ENCODE measurements at regions not wholly inside any gene's neighbourhood (a gene's known extent, or its start where the extent isn't known, plus 50 kb on each side); places are given as distances from the start of the nearest gene placed in this dataset.

DNA sequence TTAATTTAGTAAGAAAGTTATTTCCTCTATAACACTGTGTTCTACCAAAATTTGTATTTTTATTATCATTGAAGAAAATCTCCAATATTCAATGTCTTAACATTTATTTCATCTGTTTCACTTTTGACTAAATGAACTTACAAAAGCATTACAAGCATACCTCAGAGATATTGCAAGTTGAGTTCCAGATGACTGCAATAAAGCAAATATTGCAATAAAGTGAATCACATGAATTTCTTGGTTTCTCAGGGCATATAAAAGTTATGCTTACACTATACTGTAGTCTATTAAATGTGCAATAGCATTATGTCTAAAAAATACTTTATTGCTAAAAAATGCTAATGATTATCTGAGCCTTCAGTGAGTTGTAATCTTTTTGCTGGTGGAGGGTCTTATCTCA is 78.3 kb downstream of the TTC32 start:
- no peak for ATAC-seq (replicated peaks; ENCODE audit: extremely low read depth, poor library complexity, severe bottlenecking)
- DNase-seq (ENCODE audit: low spot score in 2 of 2): no peak
- peaks cover 56% of the 10 kb centered on the region for H3K27me3 Mint-ChIP-seq

DNA sequence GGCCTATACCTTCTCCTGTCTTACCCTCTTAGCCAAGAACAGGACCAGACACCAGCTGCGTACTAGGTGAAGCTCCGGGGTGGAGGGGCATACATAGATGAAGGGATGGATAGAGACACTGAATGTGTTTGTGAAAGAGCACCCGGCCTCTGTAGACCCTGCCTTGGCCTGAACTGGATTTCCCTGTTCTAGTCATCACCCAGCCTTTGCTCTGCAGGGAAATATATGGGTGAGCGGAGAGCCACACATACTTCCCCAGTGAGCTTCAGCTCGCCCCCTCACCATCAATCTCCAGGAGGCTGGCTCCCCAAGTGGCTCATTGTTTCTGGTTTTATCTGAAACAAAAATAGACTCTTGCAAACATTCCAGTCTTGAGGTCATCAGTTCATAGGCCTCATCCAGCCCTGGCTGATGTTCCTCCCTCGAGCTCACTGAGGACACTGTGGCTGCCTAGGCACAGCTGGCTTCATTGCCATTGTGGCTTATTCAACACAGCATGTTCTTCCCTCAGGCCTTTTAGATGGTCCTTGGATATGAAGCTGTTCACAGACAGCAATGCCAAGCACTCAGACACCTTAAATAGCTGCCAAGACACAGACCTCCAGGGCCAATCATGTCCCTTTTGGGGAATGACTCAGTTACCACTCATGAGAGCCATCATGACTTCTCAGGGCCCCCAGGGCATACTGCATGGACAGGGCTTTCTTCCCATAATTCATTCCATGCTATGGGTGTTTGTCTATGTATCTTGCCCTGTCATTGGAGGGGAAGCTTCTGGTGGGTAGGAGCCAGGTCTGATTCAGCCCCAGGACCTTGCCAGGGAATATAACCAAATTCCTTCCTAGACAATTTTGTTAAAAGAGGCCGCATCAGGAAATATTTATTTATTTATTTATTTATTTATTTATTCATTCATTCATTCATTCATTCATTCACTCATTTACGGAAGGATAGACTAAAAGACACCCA is 82.4 kb downstream of the TTC32 start:
- Mint-ChIP-seq H3K36me3 (ENCODE audit: insufficient read depth) (no peaks in the 10 kb centered on the region), H3K27ac (ENCODE audit: low read depth) (no peak overlapping the region), H3K27me3 (peaks cover 18% of the 10 kb centered on the region), H3K9me3 (no peaks in the 10 kb centered on the region), H3K4me3 (no peak overlapping the region), H3K4me1 (no peaks in the 10 kb centered on the region)
- no peak for DNase-seq (ENCODE audit: low spot score in 2 of 2)
- no peak for ATAC-seq (replicated peaks; ENCODE audit: extremely low read depth, poor library complexity, severe bottlenecking)

More for the DNA sequence above, 78.3 kb downstream of the TTC32 start:
- H3K27ac Mint-ChIP-seq (ENCODE audit: low read depth): no peak overlapping the region
- no peak overlapping the region for H3K4me3 Mint-ChIP-seq
- H3K36me3 Mint-ChIP-seq (ENCODE audit: insufficient read depth): no peaks in the 10 kb centered on the region
- H3K4me1 Mint-ChIP-seq: no peaks in the 10 kb centered on the region
- H3K9me3 Mint-ChIP-seq: no peaks in the 10 kb centered on the region

DNA sequence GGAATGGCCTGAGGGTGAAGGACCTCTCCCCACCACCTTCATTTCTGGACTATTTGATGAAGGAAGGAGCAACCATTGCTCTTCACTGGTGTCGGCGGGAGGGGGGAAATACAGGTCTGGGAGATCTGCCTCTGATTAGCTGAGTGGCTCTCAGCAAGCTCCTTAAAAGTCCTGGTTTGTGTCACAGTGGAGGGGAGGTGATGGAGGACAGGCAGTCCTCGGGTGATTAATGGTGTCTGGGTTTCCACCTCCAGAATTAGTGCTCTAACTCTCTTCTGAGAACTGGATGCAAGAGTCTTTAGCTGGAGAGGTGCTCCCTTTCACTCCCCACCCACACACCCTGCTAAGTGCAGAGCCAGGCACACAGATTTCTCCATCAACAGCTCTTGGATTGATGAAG is 83.2 kb downstream of the TTC32 start:
- H3K9me3 Mint-ChIP-seq: no peaks in the 10 kb centered on the region
- no peak overlapping the region for H3K4me3 Mint-ChIP-seq
- no peak for ATAC-seq (replicated peaks; ENCODE audit: extremely low read depth, poor library complexity, severe bottlenecking)
- H3K27me3 Mint-ChIP-seq: peaks cover 10% of the 10 kb centered on the region
- H3K36me3 Mint-ChIP-seq (ENCODE audit: insufficient read depth): no peaks in the 10 kb centered on the region
- H3K4me1 Mint-ChIP-seq: no peaks in the 10 kb centered on the region
- H3K27ac Mint-ChIP-seq (ENCODE audit: low read depth): no peak overlapping the region
- no peak for DNase-seq (ENCODE audit: low spot score in 2 of 2)

DNA sequence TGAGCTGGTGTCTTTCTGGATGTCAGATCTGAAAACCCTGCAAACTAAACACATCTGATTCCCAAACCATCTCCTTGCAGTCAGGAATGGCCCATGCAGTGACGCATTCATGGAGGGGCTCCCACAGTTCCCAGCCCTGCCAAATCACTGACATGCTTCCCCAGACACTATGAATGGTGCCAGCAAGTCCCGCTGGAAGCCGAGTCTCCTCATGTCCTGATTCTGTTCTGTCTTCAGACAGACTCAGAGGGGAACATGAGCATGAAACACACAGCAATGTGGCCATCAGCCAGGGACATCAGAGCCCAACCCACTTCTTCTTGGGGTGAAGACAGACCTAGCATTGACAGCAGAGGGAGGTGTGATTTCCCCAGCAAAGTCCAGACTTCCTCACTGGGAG is 83.7 kb downstream of the TTC32 start:
- H3K36me3 Mint-ChIP-seq (ENCODE audit: insufficient read depth): no peaks in the 10 kb centered on the region
- H3K9me3 Mint-ChIP-seq: no peaks in the 10 kb centered on the region
- ATAC-seq (replicated peaks; ENCODE audit: extremely low read depth, poor library complexity, severe bottlenecking) (no peak), DNase-seq (ENCODE audit: low spot score in 2 of 2) (no peak)
- H3K4me3 Mint-ChIP-seq: no peak overlapping the region
- H3K4me1 Mint-ChIP-seq: no peaks in the 10 kb centered on the region
- H3K27me3 Mint-ChIP-seq: peaks cover 8% of the 10 kb centered on the region
- H3K27ac Mint-ChIP-seq (ENCODE audit: low read depth): no peak overlapping the region

DNA sequence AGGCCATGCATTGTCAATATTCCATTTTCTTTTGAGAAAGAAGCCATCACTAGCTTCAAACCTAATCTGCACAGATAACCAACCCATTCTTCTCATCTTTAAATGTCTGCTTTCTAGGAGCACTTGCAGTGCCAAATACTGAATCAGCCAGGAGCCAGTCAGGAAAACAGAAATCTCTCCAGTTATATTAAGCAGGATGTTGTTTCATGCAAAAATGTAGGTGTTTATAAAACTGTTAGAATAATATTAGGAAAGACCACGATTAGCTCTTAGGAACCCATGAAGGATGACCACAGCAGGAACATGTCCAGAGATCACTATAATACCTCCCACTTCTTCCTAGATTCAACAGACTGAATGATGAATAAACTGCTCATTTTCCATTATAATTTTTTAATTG is 86.0 kb downstream of the TTC32 start:
- Mint-ChIP-seq H3K27ac (ENCODE audit: low read depth) (no peak overlapping the region), H3K36me3 (ENCODE audit: insufficient read depth) (no peaks in the 10 kb centered on the region), H3K4me3 (no peak overlapping the region), H3K27me3 (peaks cover 10% of the 10 kb centered on the region), H3K4me1 (no peaks in the 10 kb centered on the region), H3K9me3 (no peaks in the 10 kb centered on the region)
- ATAC-seq (replicated peaks; ENCODE audit: extremely low read depth, poor library complexity, severe bottlenecking) (no peak), DNase-seq (ENCODE audit: low spot score in 2 of 2) (no peak)

GRCh38 chr2:19812166-19812565 is 89.6 kb downstream of the TTC32 start:
- Mint-ChIP-seq H3K36me3 (ENCODE audit: insufficient read depth) (no peaks in the 10 kb centered on the region), H3K27me3 (peaks cover 14% of the 10 kb centered on the region), H3K9me3 (no peaks in the 10 kb centered on the region), H3K4me1 (no peaks in the 10 kb centered on the region), H3K27ac (ENCODE audit: low read depth) (no peak overlapping the region), H3K4me3 (no peak overlapping the region)
- DNase-seq (ENCODE audit: low spot score in 2 of 2) (no peak), ATAC-seq (replicated peaks; ENCODE audit: extremely low read depth, poor library complexity, severe bottlenecking) (no peak)

DNA sequence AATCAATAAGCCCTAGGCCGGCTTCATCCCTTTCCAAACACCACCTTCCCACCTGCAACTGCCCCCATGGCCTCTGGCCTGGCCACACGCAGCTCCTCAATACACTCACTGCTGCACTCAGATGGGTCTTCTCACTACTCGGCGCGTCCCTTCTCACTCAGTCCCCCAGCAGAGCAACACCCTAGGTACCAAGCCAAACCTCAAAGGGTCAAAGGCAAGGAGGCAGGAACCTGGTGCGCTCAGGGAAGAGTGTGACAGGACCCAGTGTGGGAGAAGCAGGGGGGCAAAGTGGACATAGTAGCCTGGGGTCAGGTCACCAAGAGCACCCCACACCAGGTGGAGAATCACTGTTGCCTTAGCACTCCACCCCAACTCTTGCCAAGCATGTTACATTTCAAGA is 90.6 kb downstream of the TTC32 start:
- H3K4me3 Mint-ChIP-seq: no peak overlapping the region
- no peak for ATAC-seq (replicated peaks; ENCODE audit: extremely low read depth, poor library complexity, severe bottlenecking)

GRCh38 chr2:19810637-19811036 is 91.1 kb downstream of the TTC32 start:
- ATAC-seq (replicated peaks; ENCODE audit: extremely low read depth, poor library complexity, severe bottlenecking): no peak
- no peak for DNase-seq (ENCODE audit: low spot score in 2 of 2)

More for the DNA sequence above, 90.6 kb downstream of the TTC32 start:
- no peak for DNase-seq (ENCODE audit: low spot score in 2 of 2)
- Mint-ChIP-seq H3K27ac (ENCODE audit: low read depth) (no peak overlapping the region), H3K9me3 (no peaks in the 10 kb centered on the region), H3K4me1 (no peaks in the 10 kb centered on the region), H3K36me3 (ENCODE audit: insufficient read depth) (no peaks in the 10 kb centered on the region), H3K27me3 (peaks cover 20% of the 10 kb centered on the region)

GRCh38 chr2:19810148-19810547 is 91.6 kb downstream of the TTC32 start:
- no peak overlapping the region for H3K27ac Mint-ChIP-seq (ENCODE audit: low read depth)
- no peaks in the 10 kb centered on the region for H3K4me1 Mint-ChIP-seq
- H3K9me3 Mint-ChIP-seq: no peaks in the 10 kb centered on the region
- H3K4me3 Mint-ChIP-seq: no peak overlapping the region
- no peak for DNase-seq (ENCODE audit: low spot score in 2 of 2)
- H3K36me3 Mint-ChIP-seq (ENCODE audit: insufficient read depth): no peaks in the 10 kb centered on the region
- ATAC-seq (replicated peaks; ENCODE audit: extremely low read depth, poor library complexity, severe bottlenecking): no peak
- H3K27me3 Mint-ChIP-seq: peaks cover 30% of the 10 kb centered on the region

More at GRCh38 chr2:19810637-19811036, 91.1 kb downstream of the TTC32 start:
- Mint-ChIP-seq H3K9me3 (no peaks in the 10 kb centered on the region), H3K4me3 (no peak overlapping the region), H3K27me3 (peaks cover 25% of the 10 kb centered on the region), H3K36me3 (ENCODE audit: insufficient read depth) (no peaks in the 10 kb centered on the region), H3K4me1 (no peaks in the 10 kb centered on the region), H3K27ac (ENCODE audit: low read depth) (no peak overlapping the region)

GRCh38 chr2:19809206-19809605 is 92.6 kb downstream of the TTC32 start:
- Mint-ChIP-seq H3K36me3 (ENCODE audit: insufficient read depth) (no peaks in the 10 kb centered on the region), H3K4me1 (no peaks in the 10 kb centered on the region), H3K27me3 (peaks cover 32% of the 10 kb centered on the region), H3K27ac (ENCODE audit: low read depth) (no peak overlapping the region), H3K9me3 (no peaks in the 10 kb centered on the region), H3K4me3 (no peak overlapping the region)
- no peak for DNase-seq (ENCODE audit: low spot score in 2 of 2)
- no peak for ATAC-seq (replicated peaks; ENCODE audit: extremely low read depth, poor library complexity, severe bottlenecking)

- H3K27me3 Mint-ChIP-seq: peaks cover 28% of the 10 kb centered on the region
- no peak overlapping the region for H3K4me3 Mint-ChIP-seq
- H3K27ac Mint-ChIP-seq (ENCODE audit: low read depth): no peak overlapping the region
- no peaks in the 10 kb centered on the region for H3K4me1 Mint-ChIP-seq
- no peaks in the 10 kb centered on the region for H3K9me3 Mint-ChIP-seq
- no peaks in the 10 kb centered on the region for H3K36me3 Mint-ChIP-seq (ENCODE audit: insufficient read depth)
- DNase-seq (ENCODE audit: low spot score in 2 of 2): no peak
- no peak for ATAC-seq (replicated peaks; ENCODE audit: extremely low read depth, poor library complexity, severe bottlenecking)
Measured at GRCh38 chr2:19807866-19808265, 93.9 kb downstream of the TTC32 start.

DNA sequence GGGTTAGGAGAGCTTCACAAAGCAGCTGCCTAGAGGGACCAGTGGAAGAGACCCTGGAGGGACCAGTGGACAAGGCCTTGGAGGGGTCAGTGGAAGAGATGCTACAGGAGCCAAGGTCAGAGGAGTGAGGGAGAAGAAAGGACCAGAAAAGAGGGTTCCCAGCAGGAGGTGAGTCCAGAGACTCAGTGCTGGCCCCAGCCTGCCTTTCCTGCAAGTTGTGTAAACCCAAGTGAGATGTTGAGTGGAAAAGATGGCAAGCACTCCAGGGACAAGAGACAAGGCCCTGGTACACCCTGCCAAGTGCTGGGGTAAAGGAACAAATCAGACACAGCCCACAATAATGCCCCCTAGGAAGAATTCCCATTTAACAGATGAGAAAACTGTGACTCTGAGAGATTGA is 94.4 kb downstream of the TTC32 start:
- Mint-ChIP-seq H3K4me1 (no peaks in the 10 kb centered on the region), H3K36me3 (ENCODE audit: insufficient read depth) (no peaks in the 10 kb centered on the region), H3K4me3 (no peak overlapping the region), H3K27me3 (peaks cover 23% of the 10 kb centered on the region), H3K9me3 (no peaks in the 10 kb centered on the region), H3K27ac (ENCODE audit: low read depth) (no peak overlapping the region)
- ATAC-seq (replicated peaks; ENCODE audit: extremely low read depth, poor library complexity, severe bottlenecking) (no peak), DNase-seq (ENCODE audit: low spot score in 2 of 2) (no peak)

- DNase-seq (ENCODE audit: low spot score in 2 of 2) (no peak), ATAC-seq (replicated peaks; ENCODE audit: extremely low read depth, poor library complexity, severe bottlenecking) (no peak)
- Mint-ChIP-seq H3K27me3 (peaks cover 22% of the 10 kb centered on the region), H3K27ac (ENCODE audit: low read depth) (no peak overlapping the region), H3K4me3 (no peak overlapping the region), H3K9me3 (no peaks in the 10 kb centered on the region), H3K36me3 (ENCODE audit: insufficient read depth) (no peaks in the 10 kb centered on the region), H3K4me1 (no peaks in the 10 kb centered on the region)
Measured at GRCh38 chr2:19806591-19806990, 95.2 kb downstream of the TTC32 start.

Data from central memory CD8-positive, alpha-beta T cell (primary cell).